Caco-2 (cell line): ENCODE measurements at regions not wholly inside any gene's neighbourhood (a gene's known extent, or its start where the extent isn't known, plus 50 kb on each side); places are given as distances from the start of the nearest gene placed in this dataset.

Source experiments
- BruUV-seq: library from RNA; stranded (reverse); fragments of 400-500 nt; replicated peaks from 2 replicates; lab custom pipeline; 2021; lab: Mats Ljungman, UMichigan
- CTCF ChIA-PET: fragments of 300-600 bp; sonication (Branson Sonifier 250); formaldehyde crosslinking; loops from one replicate; lab custom pipeline; 2022; ENCODE audit warnings: antibody characterized with exemption; lab: Charles Lee
- POLR2A ChIA-PET: fragments of 300-600 bp; sonication (Branson Sonifier 250); formaldehyde crosslinking; loops from one replicate; lab custom pipeline; 2022; ENCODE audit warnings: antibody characterized with exemption; lab: Charles Lee
- DNase-seq, 2 experiments: peaks; one replicate each; pipeline versions ENCODE4 v3.0.0 to v3.0.0-alpha.2; 2020 to 2022
- H3K27me3 ChIP-seq: replicated peaks from 2 replicates; pipeline ENCODE4 v1.6.0; 2011; ENCODE audit warnings: low read length; ENCODE audit not compliant: control insufficient read depth, insufficient read depth
- H3K36me3 ChIP-seq: 2 replicates; pipeline ENCODE4 v1.5.1; 2011; ENCODE audit warnings: low read length; ENCODE audit not compliant: control insufficient read depth, insufficient read depth
- H3K4me1 ChIP-seq: fragments of 250-450 bp; sonication (Bioruptor Pico); 2 replicates; pipeline ENCODE4 v1.5.1; 2020; ENCODE audit warnings: mild to moderate bottlenecking
- H3K4me3 ChIP-seq: 2 replicates; pipeline ENCODE4 v1.5.1; 2011; ENCODE audit warnings: low read depth, mild to moderate bottlenecking, control low read depth, low read length
- H3K9me3 ChIP-seq: fragments of 250-450 bp; sonication (Bioruptor Pico); 2 replicates; pipeline ENCODE4 v1.5.1; 2020; ENCODE audit warnings: mild to moderate bottlenecking, moderate library complexity
- H3K27ac Mint-ChIP-seq: one replicate; pipeline ENCODE4 v1.8.0; 2022; ENCODE audit warnings: mixed read lengths; ENCODE audit not compliant: unreplicated experiment
- H3K27me3 Mint-ChIP-seq: one replicate; pipeline ENCODE4 v1.8.0; 2022; ENCODE audit warnings: mixed read lengths; ENCODE audit not compliant: insufficient read depth, unreplicated experiment
- H3K36me3 Mint-ChIP-seq: one replicate; pipeline ENCODE4 v1.8.0; 2022; ENCODE audit warnings: mild to moderate bottlenecking, mixed read lengths; ENCODE audit not compliant: insufficient read depth, unreplicated experiment
- H3K4me1 Mint-ChIP-seq: one replicate; pipeline ENCODE4 v1.8.0; 2022; ENCODE audit warnings: low read depth, mixed read lengths; ENCODE audit not compliant: unreplicated experiment
- H3K4me3 Mint-ChIP-seq: one replicate; pipeline ENCODE4 v1.8.0; 2022; ENCODE audit warnings: mild to moderate bottlenecking, moderate library complexity, mixed read lengths; ENCODE audit not compliant: unreplicated experiment
- H3K9me3 Mint-ChIP-seq: one replicate; pipeline ENCODE4 v1.8.0; 2022; ENCODE audit warnings: mixed read lengths; ENCODE audit not compliant: unreplicated experiment
- CTCF ChIP-seq, 2 experiments: fragments of 200-600 bp in 1 of 2; IDR thresholded peaks; 1 replicate in 1 of 2; 2 replicates in 1 of 2; pipeline versions ENCODE4 v1.5.1 to v1.8.0; 2011 to 2022; ENCODE audit warnings: antibody characterized with exemption in 1 of 2, control low read depth in 1 of 2, inconsistent platforms in 1 of 2, low read depth in 1 of 2, low read length in 1 of 2, mild to moderate bottlenecking in 1 of 2, moderate library complexity in 1 of 2; ENCODE audit not compliant: insufficient read depth in 1 of 2, severe bottlenecking in 1 of 2, unreplicated experiment in 1 of 2
- intact Hi-C: fragments of 100-400 bp; cut with micrococcal nuclease; formaldehyde crosslinking; loops from one replicate; pipeline ENCODE4 v1.10.0; 2022; ENCODE audit not compliant: unreplicated experiment

GRCh38 chr4:134551348-134551747, 349.8 kb upstream of the PABPC4L start:
- H3K36me3 Mint-ChIP-seq, result no peaks in the 10 kb centered on the region
- BruUV-seq, result no TSS peak

GRCh38 chr4:134548052-134548628, 346.6 kb upstream of the PABPC4L start:
- no peak for TF ChIP-seq CTCF (IDR thresholded peaks at IDR 0.05; ENCODE audit: insufficient read depth in 1 of 2, low read depth in 1 of 2, low read length in 1 of 2, severe bottlenecking in 1 of 2, unreplicated experiment in 1 of 2)
- Mint-ChIP-seq H3K27me3 (no peaks in the 10 kb centered on the region), H3K9me3 (peaks cover 14% of the 10 kb centered on the region), H3K36me3 (no peaks in the 10 kb centered on the region), H3K4me1 (no peaks in the 10 kb centered on the region), H3K27ac (no peak overlapping the region), H3K4me3 (no peak overlapping the region)
- POLR2A ChIA-PET, result no interaction called here
- Histone ChIP-seq H3K4me3 (no peak overlapping the region), H3K9me3 (no peaks in the 10 kb centered on the region), H3K36me3 (no peaks in the 10 kb centered on the region), H3K27me3 (no peaks in the 10 kb centered on the region), H3K4me1 (no peaks in the 10 kb centered on the region)
- CTCF ChIA-PET, result no interaction called here
- DNase-seq, result no peak
- no TSS peak for BruUV-seq
- intact Hi-C loops, result no loop called here

More at GRCh38 chr4:134551348-134551747, 349.8 kb upstream of the PABPC4L start:
- Mint-ChIP-seq H3K27me3 (no peaks in the 10 kb centered on the region), H3K4me1 (no peaks in the 10 kb centered on the region), H3K9me3 (peaks cover 14% of the 10 kb centered on the region), H3K27ac (no peak overlapping the region), H3K4me3 (no peak overlapping the region)
- Histone ChIP-seq H3K9me3 (no peaks in the 10 kb centered on the region), H3K36me3 (no peaks in the 10 kb centered on the region), H3K4me1 (no peaks in the 10 kb centered on the region), H3K4me3 (no peak overlapping the region), H3K27me3 (no peaks in the 10 kb centered on the region)
- intact Hi-C loops, result no loop called here
- CTCF ChIA-PET, result no interaction called here
- no peak for DNase-seq
- no peak for TF ChIP-seq CTCF (IDR thresholded peaks at IDR 0.05; ENCODE audit: insufficient read depth in 1 of 2, low read depth in 1 of 2, low read length in 1 of 2, severe bottlenecking in 1 of 2, unreplicated experiment in 1 of 2)
- POLR2A ChIA-PET, result no interaction called here

- no peaks in the 10 kb centered on the region for H3K9me3 ChIP-seq
- no peaks in the 10 kb centered on the region for H3K4me1 ChIP-seq
- no peak for DNase-seq
- CTCF ChIA-PET, result no interaction called here
- H3K36me3 ChIP-seq, result no peaks in the 10 kb centered on the region
- BruUV-seq, result no TSS peak
- no peak overlapping the region for H3K27ac Mint-ChIP-seq
- no peaks in the 10 kb centered on the region for H3K36me3 Mint-ChIP-seq
- H3K9me3 Mint-ChIP-seq, result peaks cover 14% of the 10 kb centered on the region
- H3K27me3 Mint-ChIP-seq, result no peaks in the 10 kb centered on the region
- no peak overlapping the region for H3K4me3 ChIP-seq
- no peak overlapping the region for H3K4me3 Mint-ChIP-seq
- no peaks in the 10 kb centered on the region for H3K27me3 ChIP-seq
- no peak for TF ChIP-seq CTCF (IDR thresholded peaks at IDR 0.05; ENCODE audit: insufficient read depth in 1 of 2, low read depth in 1 of 2, low read length in 1 of 2, severe bottlenecking in 1 of 2, unreplicated experiment in 1 of 2)
- no peaks in the 10 kb centered on the region for H3K4me1 Mint-ChIP-seq
- POLR2A ChIA-PET, result no interaction called here
- intact Hi-C loops, result no loop called here
These were observed 344.7 kb upstream of the PABPC4L start for GRCh38 chr4:134546279-134546678.
